Activated T-helper 17 cell treated with anti-CD3 and anti-CD28 coated beads, Interleukin-2, amount 50 U/mL, for 72 hours (primary cell): ENCODE measurements at regions not wholly inside any gene's neighbourhood (a gene's known extent, or its start where the extent isn't known, plus 50 kb on each side); places are given as distances from the start of the nearest gene placed in this dataset.

ENCODE experiments used
- ATAC-seq: fragments of 150-1000 bp; cut with Tn5 transposase; replicated peaks from 2 replicates; pipeline ENCODE4 v1.10.0; 2021; ENCODE audit warnings: mild to moderate bottlenecking, moderate library complexity
- H3K27ac Mint-ChIP-seq: one replicate; pipeline ENCODE4 v1.8.0; 2022; ENCODE audit warnings: mixed read lengths
- H3K27me3 Mint-ChIP-seq: one replicate; pipeline ENCODE4 v1.8.0; 2022; ENCODE audit warnings: mixed read lengths
- H3K36me3 Mint-ChIP-seq: one replicate; pipeline ENCODE4 v1.8.0; 2022; ENCODE audit warnings: low read depth, mild to moderate bottlenecking, mixed read lengths
- H3K4me1 Mint-ChIP-seq: one replicate; pipeline ENCODE4 v1.8.0; 2022; ENCODE audit warnings: mixed read lengths
- H3K4me3 Mint-ChIP-seq: one replicate; pipeline ENCODE4 v1.8.0; 2022; ENCODE audit warnings: mild to moderate bottlenecking, mixed read lengths
- H3K9me3 Mint-ChIP-seq: one replicate; pipeline ENCODE4 v1.8.0; 2022; ENCODE audit warnings: mixed read lengths

- Mint-ChIP-seq H3K9me3 (peaks cover 11% of the 10 kb centered on the region), H3K36me3 (no peaks in the 10 kb centered on the region), H3K4me1 (no peaks in the 10 kb centered on the region), H3K27me3 (no peaks in the 10 kb centered on the region), H3K27ac (no peak overlapping the region), H3K4me3 (no peak overlapping the region)
- no peak for ATAC-seq
Observed at GRCh38 chr4:66911880-66912279, 633.4 kb downstream of the CENPC start.

- Mint-ChIP-seq H3K9me3 (peaks cover 7% of the 10 kb centered on the region), H3K27ac (no peak overlapping the region), H3K36me3 (no peaks in the 10 kb centered on the region), H3K4me3 (no peak overlapping the region), H3K4me1 (no peaks in the 10 kb centered on the region), H3K27me3 (no peaks in the 10 kb centered on the region)
- ATAC-seq, result no peak
Observed at GRCh38 chr4:66906314-66906713, 639.0 kb downstream of the CENPC start.

GRCh38 chr4:66899422-66900065 lies 645.8 kb downstream of the CENPC start:
- Mint-ChIP-seq H3K27me3 (no peaks in the 10 kb centered on the region), H3K27ac (no peak overlapping the region), H3K4me3 (no peak overlapping the region), H3K4me1 (no peaks in the 10 kb centered on the region), H3K9me3 (no peaks in the 10 kb centered on the region), H3K36me3 (no peaks in the 10 kb centered on the region)
- ATAC-seq, result no peak

- no peak for ATAC-seq
- Mint-ChIP-seq H3K27ac (no peak overlapping the region), H3K27me3 (no peaks in the 10 kb centered on the region), H3K4me1 (no peaks in the 10 kb centered on the region), H3K4me3 (no peak overlapping the region), H3K36me3 (no peaks in the 10 kb centered on the region), H3K9me3 (peaks cover 15% of the 10 kb centered on the region)
Observed at GRCh38 chr4:66893807-66894206, 651.5 kb downstream of the CENPC start.

- H3K27me3 Mint-ChIP-seq, result no peaks in the 10 kb centered on the region
Observed at GRCh38 chr4:66887061-66887460, 658.2 kb downstream of the CENPC start.

GRCh38 chr4:66885501-66886165 lies 659.7 kb downstream of the CENPC start:
- Mint-ChIP-seq H3K4me1 (no peaks in the 10 kb centered on the region), H3K9me3 (peaks cover 10% of the 10 kb centered on the region), H3K36me3 (no peaks in the 10 kb centered on the region), H3K4me3 (no peak overlapping the region), H3K27ac (no peak overlapping the region), H3K27me3 (no peaks in the 10 kb centered on the region)
- ATAC-seq, result no peak

More at GRCh38 chr4:66887061-66887460, 658.2 kb downstream of the CENPC start:
- H3K4me1 Mint-ChIP-seq, result no peaks in the 10 kb centered on the region
- H3K27ac Mint-ChIP-seq, result no peak overlapping the region
- ATAC-seq, result no peak
- no peaks in the 10 kb centered on the region for H3K36me3 Mint-ChIP-seq
- H3K4me3 Mint-ChIP-seq, result no peak overlapping the region
- peaks cover 10% of the 10 kb centered on the region for H3K9me3 Mint-ChIP-seq

- Mint-ChIP-seq H3K9me3 (peaks cover 11% of the 10 kb centered on the region), H3K4me3 (no peak overlapping the region)
- ATAC-seq, result no peak
Observed at GRCh38 chr4:66876946-66877345, 668.4 kb downstream of the CENPC start.

GRCh38 chr4:66872661-66873060 lies 672.6 kb downstream of the CENPC start:
- H3K27me3 Mint-ChIP-seq, result no peaks in the 10 kb centered on the region
- H3K4me1 Mint-ChIP-seq, result no peaks in the 10 kb centered on the region
- H3K9me3 Mint-ChIP-seq, result peaks cover 6% of the 10 kb centered on the region
- H3K4me3 Mint-ChIP-seq, result no peak overlapping the region
- ATAC-seq, result no peak
- no peaks in the 10 kb centered on the region for H3K36me3 Mint-ChIP-seq
- no peak overlapping the region for H3K27ac Mint-ChIP-seq

More at GRCh38 chr4:66876946-66877345, 668.4 kb downstream of the CENPC start:
- no peaks in the 10 kb centered on the region for H3K27me3 Mint-ChIP-seq
- no peaks in the 10 kb centered on the region for H3K4me1 Mint-ChIP-seq
- no peaks in the 10 kb centered on the region for H3K36me3 Mint-ChIP-seq
- no peak overlapping the region for H3K27ac Mint-ChIP-seq

- H3K4me1 Mint-ChIP-seq, result no peaks in the 10 kb centered on the region
Observed at GRCh38 chr4:66863481-66863880, 681.8 kb downstream of the CENPC start.

GRCh38 chr4:66855956-66856355 lies 689.3 kb downstream of the CENPC start:
- H3K4me3 Mint-ChIP-seq, result no peak overlapping the region
- no peak for ATAC-seq
- no peaks in the 10 kb centered on the region for H3K36me3 Mint-ChIP-seq
- no peak overlapping the region for H3K27ac Mint-ChIP-seq
- H3K27me3 Mint-ChIP-seq, result no peaks in the 10 kb centered on the region
- H3K4me1 Mint-ChIP-seq, result no peaks in the 10 kb centered on the region
- H3K9me3 Mint-ChIP-seq, result peaks cover 4% of the 10 kb centered on the region

More at GRCh38 chr4:66863481-66863880, 681.8 kb downstream of the CENPC start:
- Mint-ChIP-seq H3K27me3 (no peaks in the 10 kb centered on the region), H3K9me3 (peaks cover 4% of the 10 kb centered on the region), H3K36me3 (no peaks in the 10 kb centered on the region), H3K27ac (no peak overlapping the region), H3K4me3 (no peak overlapping the region)
- ATAC-seq, result no peak

- no peak for ATAC-seq
- H3K4me1 Mint-ChIP-seq, result no peaks in the 10 kb centered on the region
- no peak overlapping the region for H3K4me3 Mint-ChIP-seq
- H3K27ac Mint-ChIP-seq, result no peak overlapping the region
- no peaks in the 10 kb centered on the region for H3K27me3 Mint-ChIP-seq
- H3K36me3 Mint-ChIP-seq, result no peaks in the 10 kb centered on the region
- H3K9me3 Mint-ChIP-seq, result no peaks in the 10 kb centered on the region
Observed at GRCh38 chr4:66853845-66854244, 691.5 kb downstream of the CENPC start.

GRCh38 chr4:66852843-66853242 lies 692.5 kb downstream of the CENPC start:
- Mint-ChIP-seq H3K4me1 (no peaks in the 10 kb centered on the region), H3K36me3 (no peaks in the 10 kb centered on the region), H3K27ac (no peak overlapping the region), H3K27me3 (no peaks in the 10 kb centered on the region), H3K9me3 (no peaks in the 10 kb centered on the region), H3K4me3 (no peak overlapping the region)
- ATAC-seq, result no peak

GRCh38 chr4:66849596-66849995 lies 695.7 kb downstream of the CENPC start:
- no peak overlapping the region for H3K27ac Mint-ChIP-seq
- H3K27me3 Mint-ChIP-seq, result no peaks in the 10 kb centered on the region
- H3K4me3 Mint-ChIP-seq, result no peak overlapping the region
- ATAC-seq, result no peak
- H3K36me3 Mint-ChIP-seq, result no peaks in the 10 kb centered on the region
- H3K9me3 Mint-ChIP-seq, result no peaks in the 10 kb centered on the region
- H3K4me1 Mint-ChIP-seq, result no peaks in the 10 kb centered on the region

- no peak overlapping the region for H3K27ac Mint-ChIP-seq
- ATAC-seq, result no peak
Observed at GRCh38 chr4:66842724-66843088, 702.6 kb downstream of the CENPC start.

GRCh38 chr4:66842026-66842723 lies 703.1 kb downstream of the CENPC start:
- H3K4me1 Mint-ChIP-seq, result no peaks in the 10 kb centered on the region
- no peak for ATAC-seq
- H3K27me3 Mint-ChIP-seq, result no peaks in the 10 kb centered on the region

More at GRCh38 chr4:66842724-66843088, 702.6 kb downstream of the CENPC start:
- H3K9me3 Mint-ChIP-seq, result peaks cover 10% of the 10 kb centered on the region
- no peaks in the 10 kb centered on the region for H3K4me1 Mint-ChIP-seq
- no peaks in the 10 kb centered on the region for H3K27me3 Mint-ChIP-seq
- H3K36me3 Mint-ChIP-seq, result no peaks in the 10 kb centered on the region
- H3K4me3 Mint-ChIP-seq, result no peak overlapping the region

More at GRCh38 chr4:66842026-66842723, 703.1 kb downstream of the CENPC start:
- H3K36me3 Mint-ChIP-seq, result no peaks in the 10 kb centered on the region
- no peak overlapping the region for H3K4me3 Mint-ChIP-seq
- H3K9me3 Mint-ChIP-seq, result peaks cover 10% of the 10 kb centered on the region
- H3K27ac Mint-ChIP-seq, result no peak overlapping the region
